ENCODE measurements at regions not wholly inside any gene's neighbourhood (a gene's known extent, or its start where the extent isn't known, plus 50 kb on each side); places are given as distances from the start of the nearest gene placed in this dataset.

DNA sequence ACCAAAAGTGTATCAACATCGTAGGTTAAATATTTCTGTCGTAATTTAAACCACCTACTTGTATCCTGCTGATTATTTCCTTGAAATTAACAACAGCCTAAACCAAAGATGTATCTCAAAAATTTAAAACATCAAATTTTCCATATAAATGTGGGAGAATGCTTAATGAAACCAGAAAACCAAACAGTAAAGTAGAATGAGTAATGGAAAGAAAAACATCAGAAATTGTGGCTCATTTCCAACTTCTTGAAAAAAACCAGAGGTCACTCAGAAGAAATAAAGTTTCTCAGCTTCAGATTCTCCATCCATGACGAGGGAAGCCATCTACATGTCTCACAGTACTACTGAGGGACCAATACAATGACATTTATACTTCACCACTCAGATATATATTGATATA, 296.5 kb downstream of the NOL4 start:
- TF ChIP-seq, protein P1, sequence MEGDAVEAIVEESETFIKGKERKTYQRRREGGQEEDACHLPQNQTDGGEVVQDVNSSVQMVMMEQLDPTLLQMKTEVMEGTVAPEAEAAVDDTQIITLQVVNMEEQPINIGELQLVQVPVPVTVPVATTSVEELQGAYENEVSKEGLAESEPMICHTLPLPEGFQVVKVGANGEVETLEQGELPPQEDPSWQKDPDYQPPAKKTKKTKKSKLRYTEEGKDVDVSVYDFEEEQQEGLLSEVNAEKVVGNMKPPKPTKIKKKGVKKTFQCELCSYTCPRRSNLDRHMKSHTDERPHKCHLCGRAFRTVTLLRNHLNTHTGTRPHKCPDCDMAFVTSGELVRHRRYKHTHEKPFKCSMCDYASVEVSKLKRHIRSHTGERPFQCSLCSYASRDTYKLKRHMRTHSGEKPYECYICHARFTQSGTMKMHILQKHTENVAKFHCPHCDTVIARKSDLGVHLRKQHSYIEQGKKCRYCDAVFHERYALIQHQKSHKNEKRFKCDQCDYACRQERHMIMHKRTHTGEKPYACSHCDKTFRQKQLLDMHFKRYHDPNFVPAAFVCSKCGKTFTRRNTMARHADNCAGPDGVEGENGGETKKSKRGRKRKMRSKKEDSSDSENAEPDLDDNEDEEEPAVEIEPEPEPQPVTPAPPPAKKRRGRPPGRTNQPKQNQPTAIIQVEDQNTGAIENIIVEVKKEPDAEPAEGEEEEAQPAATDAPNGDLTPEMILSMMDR (IDR thresholded peaks at IDR 0.05; ENCODE audit: low read depth, low read length): no peak
- no peak for TF ChIP-seq EZH2phosphoT487 (IDR thresholded peaks at IDR 0.05; ENCODE audit: low read depth)

Measured in OCI-LY3 (cell line).